PFSK-1 (cell line): ENCODE measurements at regions not wholly inside any gene's neighbourhood (a gene's known extent, or its start where the extent isn't known, plus 50 kb on each side); places are given as distances from the start of the nearest gene placed in this dataset.
A peak's percentile ranks its signal among the peaks of the same experiment; 100 is the strongest.

ENCODE experiments used
- POLR2AphosphoS5 ChIP-seq: IDR thresholded peaks from 2 replicates; pipeline ENCODE4 v1.6.1; 2012; ENCODE audit warnings: low read depth, mild to moderate bottlenecking, control low read depth, low read length, moderate library complexity
- TAF1 ChIP-seq: IDR thresholded peaks from 2 replicates; pipeline ENCODE4 v1.6.1; 2012; ENCODE audit warnings: low read length, control low read depth, borderline replicate concordance; ENCODE audit not compliant: insufficient read depth
- TF ChIP-seq, protein P1 (sequence below), 2 experiments: IDR thresholded peaks; 2 replicates each; pipeline versions ENCODE4 v1.6.1 to v1.8.0; 2011 to 2012; ENCODE audit warnings: low read depth in 2 of 2, low read length in 2 of 2, control low read depth in 1 of 2, inconsistent platforms in 1 of 2, mild to moderate bottlenecking in 1 of 2, moderate library complexity in 1 of 2; ENCODE audit not compliant: insufficient read depth in 1 of 2

GRCh38 chr1:79198832-79199231 lies 192.3 kb upstream of the ADGRL4 start:
- TF ChIP-seq, protein P1, sequence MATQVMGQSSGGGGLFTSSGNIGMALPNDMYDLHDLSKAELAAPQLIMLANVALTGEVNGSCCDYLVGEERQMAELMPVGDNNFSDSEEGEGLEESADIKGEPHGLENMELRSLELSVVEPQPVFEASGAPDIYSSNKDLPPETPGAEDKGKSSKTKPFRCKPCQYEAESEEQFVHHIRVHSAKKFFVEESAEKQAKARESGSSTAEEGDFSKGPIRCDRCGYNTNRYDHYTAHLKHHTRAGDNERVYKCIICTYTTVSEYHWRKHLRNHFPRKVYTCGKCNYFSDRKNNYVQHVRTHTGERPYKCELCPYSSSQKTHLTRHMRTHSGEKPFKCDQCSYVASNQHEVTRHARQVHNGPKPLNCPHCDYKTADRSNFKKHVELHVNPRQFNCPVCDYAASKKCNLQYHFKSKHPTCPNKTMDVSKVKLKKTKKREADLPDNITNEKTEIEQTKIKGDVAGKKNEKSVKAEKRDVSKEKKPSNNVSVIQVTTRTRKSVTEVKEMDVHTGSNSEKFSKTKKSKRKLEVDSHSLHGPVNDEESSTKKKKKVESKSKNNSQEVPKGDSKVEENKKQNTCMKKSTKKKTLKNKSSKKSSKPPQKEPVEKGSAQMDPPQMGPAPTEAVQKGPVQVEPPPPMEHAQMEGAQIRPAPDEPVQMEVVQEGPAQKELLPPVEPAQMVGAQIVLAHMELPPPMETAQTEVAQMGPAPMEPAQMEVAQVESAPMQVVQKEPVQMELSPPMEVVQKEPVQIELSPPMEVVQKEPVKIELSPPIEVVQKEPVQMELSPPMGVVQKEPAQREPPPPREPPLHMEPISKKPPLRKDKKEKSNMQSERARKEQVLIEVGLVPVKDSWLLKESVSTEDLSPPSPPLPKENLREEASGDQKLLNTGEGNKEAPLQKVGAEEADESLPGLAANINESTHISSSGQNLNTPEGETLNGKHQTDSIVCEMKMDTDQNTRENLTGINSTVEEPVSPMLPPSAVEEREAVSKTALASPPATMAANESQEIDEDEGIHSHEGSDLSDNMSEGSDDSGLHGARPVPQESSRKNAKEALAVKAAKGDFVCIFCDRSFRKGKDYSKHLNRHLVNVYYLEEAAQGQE (IDR thresholded peaks at IDR 0.05; ENCODE audit: insufficient read depth in 1 of 2, low read depth in 2 of 2, low read length in 2 of 2), result peak in 1 of 2 experiments; percentile 45; a peak in 1 of 4 replicates
- no peak for TF ChIP-seq TAF1
- TF ChIP-seq POLR2AphosphoS5, result no peak
